ENCODE measurements at regions not wholly inside any gene's neighbourhood (a gene's known extent, or its start where the extent isn't known, plus 50 kb on each side); places are given as distances from the start of the nearest gene placed in this dataset.

DNA sequence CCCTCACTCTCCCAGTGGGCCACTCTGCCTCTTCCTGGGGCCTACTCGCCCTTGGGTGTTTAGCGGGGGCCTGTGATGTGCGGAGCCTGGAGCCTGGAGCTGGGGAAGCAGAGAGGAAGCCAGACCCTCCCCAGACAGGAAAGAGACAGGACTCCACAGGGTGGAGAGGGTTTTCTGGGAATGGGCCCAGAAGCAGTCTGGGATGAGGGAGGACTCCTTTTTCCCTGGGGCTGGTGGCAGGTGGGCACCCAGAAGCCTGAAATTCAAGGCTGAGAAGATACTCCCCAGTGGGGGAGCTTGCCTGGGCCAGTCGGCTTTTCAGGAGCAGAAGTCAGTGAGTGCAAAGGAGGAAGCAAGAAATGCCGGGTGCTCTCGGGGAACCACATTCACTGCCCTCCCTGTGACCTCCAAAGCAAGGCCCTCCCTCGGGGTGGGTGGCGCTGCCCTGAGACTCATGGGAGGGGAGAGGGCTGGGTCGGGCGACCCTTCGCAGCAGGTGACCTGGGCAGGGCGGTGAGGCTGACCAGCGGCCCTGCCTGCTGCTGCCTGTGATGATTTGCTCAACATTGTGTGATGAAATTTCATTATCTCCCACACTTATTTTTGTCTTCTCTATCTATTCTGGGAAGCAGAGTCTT, 1377.4 kb downstream of the BRD1 start (continued):
- TF ChIP-seq, protein P1, sequence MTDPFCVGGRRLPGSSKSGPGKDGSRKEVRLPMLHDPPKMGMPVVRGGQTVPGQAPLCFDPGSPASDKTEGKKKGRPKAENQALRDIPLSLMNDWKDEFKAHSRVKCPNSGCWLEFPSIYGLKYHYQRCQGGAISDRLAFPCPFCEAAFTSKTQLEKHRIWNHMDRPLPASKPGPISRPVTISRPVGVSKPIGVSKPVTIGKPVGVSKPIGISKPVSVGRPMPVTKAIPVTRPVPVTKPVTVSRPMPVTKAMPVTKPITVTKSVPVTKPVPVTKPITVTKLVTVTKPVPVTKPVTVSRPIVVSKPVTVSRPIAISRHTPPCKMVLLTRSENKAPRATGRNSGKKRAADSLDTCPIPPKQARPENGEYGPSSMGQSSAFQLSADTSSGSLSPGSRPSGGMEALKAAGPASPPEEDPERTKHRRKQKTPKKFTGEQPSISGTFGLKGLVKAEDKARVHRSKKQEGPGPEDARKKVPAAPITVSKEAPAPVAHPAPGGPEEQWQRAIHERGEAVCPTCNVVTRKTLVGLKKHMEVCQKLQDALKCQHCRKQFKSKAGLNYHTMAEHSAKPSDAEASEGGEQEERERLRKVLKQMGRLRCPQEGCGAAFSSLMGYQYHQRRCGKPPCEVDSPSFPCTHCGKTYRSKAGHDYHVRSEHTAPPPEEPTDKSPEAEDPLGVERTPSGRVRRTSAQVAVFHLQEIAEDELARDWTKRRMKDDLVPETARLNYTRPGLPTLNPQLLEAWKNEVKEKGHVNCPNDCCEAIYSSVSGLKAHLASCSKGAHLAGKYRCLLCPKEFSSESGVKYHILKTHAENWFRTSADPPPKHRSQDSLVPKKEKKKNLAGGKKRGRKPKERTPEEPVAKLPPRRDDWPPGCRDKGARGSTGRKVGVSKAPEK (CRISPR knock-in tag; IDR thresholded peaks at IDR 0.05; ENCODE audit: borderline replicate concordance) = no peak
- TF ChIP-seq ZBTB42 (CRISPR knock-in tag; IDR thresholded peaks at IDR 0.05) = no peak
- no peak for TF ChIP-seq RXRA (CRISPR knock-in tag; IDR thresholded peaks at IDR 0.05)
- no peak for TF ChIP-seq PHF20 (CRISPR knock-in tag; IDR thresholded peaks at IDR 0.05)

DNA sequence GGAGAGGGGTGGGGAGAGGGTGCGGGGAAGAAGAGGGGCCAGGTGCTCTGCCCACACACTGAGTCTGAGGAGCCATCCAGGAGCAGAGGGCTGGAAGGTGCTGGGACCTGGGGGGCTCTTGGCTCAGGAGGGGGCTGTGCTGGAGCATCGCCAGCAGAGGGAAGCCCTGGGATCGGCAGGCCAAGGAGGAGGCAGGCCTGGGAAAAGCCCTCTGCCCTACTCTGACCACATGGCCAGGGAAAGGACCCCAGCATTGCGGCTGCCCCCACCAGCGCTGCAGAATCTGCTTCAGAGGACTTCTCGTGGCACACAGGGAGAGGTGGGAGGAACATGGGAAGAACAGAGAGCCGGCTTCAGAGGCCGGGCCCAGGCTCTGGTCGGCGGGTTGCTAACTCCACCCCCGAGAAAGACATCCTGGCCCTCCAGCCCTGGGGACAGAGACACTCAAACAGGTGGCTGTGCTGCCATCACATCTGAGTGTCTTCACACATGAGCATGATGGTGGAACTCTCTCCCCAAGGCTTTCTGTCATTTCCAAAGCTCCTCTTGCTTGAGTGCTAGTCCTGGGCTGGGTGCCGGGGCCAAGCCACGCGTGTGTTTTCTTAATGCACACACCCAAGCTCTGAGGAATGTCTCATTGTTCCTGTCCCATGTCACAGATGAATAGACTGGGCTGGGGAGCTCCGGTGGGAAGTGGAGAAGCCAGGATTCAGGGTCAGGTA, 1378.0 kb downstream of the BRD1 start:
- no peaks in the 10 kb centered on the region for H4K20me1 ChIP-seq (ENCODE audit: insufficient read depth, low read length)
- H3K27ac ChIP-seq (ENCODE audit: extremely low read length, insufficient read depth, low read length) = no peak overlapping the region
- no peaks in the 10 kb centered on the region for H3K9me3 ChIP-seq (ENCODE audit: low read length)
- no peak overlapping the region for H2AFZ ChIP-seq (ENCODE audit: low read length)
- H3K4me2 ChIP-seq (ENCODE audit: low read depth, low read length) = no peak overlapping the region
- peaks cover 12 to 85% of the 10 kb centered on the region in 2 experiments for H3K27me3 ChIP-seq (ENCODE audit: control insufficient read depth in 1 of 2, insufficient read depth in 2 of 2, low read length in 2 of 2)
- intact Hi-C loops (cut with micrococcal nuclease; ENCODE audit: unreplicated experiment) = no loop called here
- in situ Hi-C loops (cut with HindIII; ENCODE audit: extremely low pct_ligation_motif_present, low pct_unique_long_range_greater_than_20kb) = no loop called here
- no peaks in the 10 kb centered on the region for H3K4me1 ChIP-seq (ENCODE audit: insufficient read depth, low read length)
- no TSS peak for BruUV-seq (replicated peaks)
- H3K4me3 ChIP-seq (replicated peaks in 1 of 3; ENCODE audit: insufficient read depth in 1 of 3, low read depth in 2 of 3, low read length in 3 of 3) = no peak overlapping the region
- H3K36me3 ChIP-seq (replicated peaks in 1 of 2; ENCODE audit: control insufficient read depth in 1 of 2, insufficient read depth in 2 of 2, low read length in 2 of 2) = no peaks in the 10 kb centered on the region
- ATAC-seq = no peak
- ChIA-PET CTCF (ENCODE audit: low intra/inter-chr PET ratio, low total read pairs) (no interaction called here), POLR2A (no interaction called here)
- under 1% methylated on average over 10 of the region's 15 CpGs for WGBS (ENCODE audit: low lambda C conversion rate)
- no peak for FAIRE-seq
- H3K9ac ChIP-seq (ENCODE audit: insufficient read depth, low read depth, low read length) = no peak overlapping the region
- H3K79me2 ChIP-seq (ENCODE audit: insufficient read depth, low read length) = no peaks in the 10 kb centered on the region
- no peak for DNase-seq (ENCODE audit: low spot score)
- TF ChIP-seq, protein P2, sequence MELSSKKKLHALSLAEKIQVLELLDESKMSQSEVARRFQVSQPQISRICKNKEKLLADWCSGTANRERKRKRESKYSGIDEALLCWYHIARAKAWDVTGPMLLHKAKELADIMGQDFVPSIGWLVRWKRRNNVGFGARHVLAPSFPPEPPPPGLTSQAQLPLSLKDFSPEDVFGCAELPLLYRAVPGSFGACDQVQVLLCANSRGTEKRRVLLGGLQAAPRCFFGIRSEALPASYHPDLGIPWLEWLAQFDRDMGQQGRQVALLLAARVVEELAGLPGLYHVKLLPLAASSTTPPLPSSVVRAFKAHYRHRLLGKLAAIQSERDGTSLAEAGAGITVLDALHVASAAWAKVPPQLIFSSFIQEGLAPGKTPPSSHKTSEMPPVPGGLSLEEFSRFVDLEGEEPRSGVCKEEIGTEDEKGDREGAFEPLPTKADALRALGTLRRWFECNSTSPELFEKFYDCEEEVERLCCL (CRISPR knock-in tag; IDR thresholded peaks at IDR 0.05; ENCODE audit: borderline replicate concordance) = no peak
- TF ChIP-seq, protein P3, sequence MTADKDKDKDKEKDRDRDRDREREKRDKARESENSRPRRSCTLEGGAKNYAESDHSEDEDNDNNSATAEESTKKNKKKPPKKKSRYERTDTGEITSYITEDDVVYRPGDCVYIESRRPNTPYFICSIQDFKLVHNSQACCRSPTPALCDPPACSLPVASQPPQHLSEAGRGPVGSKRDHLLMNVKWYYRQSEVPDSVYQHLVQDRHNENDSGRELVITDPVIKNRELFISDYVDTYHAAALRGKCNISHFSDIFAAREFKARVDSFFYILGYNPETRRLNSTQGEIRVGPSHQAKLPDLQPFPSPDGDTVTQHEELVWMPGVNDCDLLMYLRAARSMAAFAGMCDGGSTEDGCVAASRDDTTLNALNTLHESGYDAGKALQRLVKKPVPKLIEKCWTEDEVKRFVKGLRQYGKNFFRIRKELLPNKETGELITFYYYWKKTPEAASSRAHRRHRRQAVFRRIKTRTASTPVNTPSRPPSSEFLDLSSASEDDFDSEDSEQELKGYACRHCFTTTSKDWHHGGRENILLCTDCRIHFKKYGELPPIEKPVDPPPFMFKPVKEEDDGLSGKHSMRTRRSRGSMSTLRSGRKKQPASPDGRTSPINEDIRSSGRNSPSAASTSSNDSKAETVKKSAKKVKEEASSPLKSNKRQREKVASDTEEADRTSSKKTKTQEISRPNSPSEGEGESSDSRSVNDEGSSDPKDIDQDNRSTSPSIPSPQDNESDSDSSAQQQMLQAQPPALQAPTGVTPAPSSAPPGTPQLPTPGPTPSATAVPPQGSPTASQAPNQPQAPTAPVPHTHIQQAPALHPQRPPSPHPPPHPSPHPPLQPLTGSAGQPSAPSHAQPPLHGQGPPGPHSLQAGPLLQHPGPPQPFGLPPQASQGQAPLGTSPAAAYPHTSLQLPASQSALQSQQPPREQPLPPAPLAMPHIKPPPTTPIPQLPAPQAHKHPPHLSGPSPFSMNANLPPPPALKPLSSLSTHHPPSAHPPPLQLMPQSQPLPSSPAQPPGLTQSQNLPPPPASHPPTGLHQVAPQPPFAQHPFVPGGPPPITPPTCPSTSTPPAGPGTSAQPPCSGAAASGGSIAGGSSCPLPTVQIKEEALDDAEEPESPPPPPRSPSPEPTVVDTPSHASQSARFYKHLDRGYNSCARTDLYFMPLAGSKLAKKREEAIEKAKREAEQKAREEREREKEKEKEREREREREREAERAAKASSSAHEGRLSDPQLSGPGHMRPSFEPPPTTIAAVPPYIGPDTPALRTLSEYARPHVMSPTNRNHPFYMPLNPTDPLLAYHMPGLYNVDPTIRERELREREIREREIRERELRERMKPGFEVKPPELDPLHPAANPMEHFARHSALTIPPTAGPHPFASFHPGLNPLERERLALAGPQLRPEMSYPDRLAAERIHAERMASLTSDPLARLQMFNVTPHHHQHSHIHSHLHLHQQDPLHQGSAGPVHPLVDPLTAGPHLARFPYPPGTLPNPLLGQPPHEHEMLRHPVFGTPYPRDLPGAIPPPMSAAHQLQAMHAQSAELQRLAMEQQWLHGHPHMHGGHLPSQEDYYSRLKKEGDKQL (CRISPR knock-in tag; IDR thresholded peaks at IDR 0.05; ENCODE audit: low read depth) = no peak
- TF ChIP-seq ZNF564 (CRISPR knock-in tag; IDR thresholded peaks at IDR 0.05) = no peak
- TF ChIP-seq TRIM24 (CRISPR knock-in tag; IDR thresholded peaks at IDR 0.05) = no peak
- no peak for TF ChIP-seq BRCA1 (CRISPR knock-in tag; IDR thresholded peaks at IDR 0.05)
- TF ChIP-seq XRCC5 (optimal IDR thresholded peaks at IDR 0.05; ENCODE audit: low read length) = no peak
- TF ChIP-seq, protein P4, sequence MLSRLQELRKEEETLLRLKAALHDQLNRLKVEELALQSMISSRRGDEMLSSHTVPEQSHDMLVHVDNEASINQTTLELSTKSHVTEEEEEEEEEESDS (CRISPR knock-in tag; IDR thresholded peaks at IDR 0.05; ENCODE audit: borderline replicate concordance) = no peak
- no peak for TF ChIP-seq ADNP (CRISPR knock-in tag; IDR thresholded peaks at IDR 0.05)

Data from HepG2 (cell line).